ENCODE measurements at regions not wholly inside any gene's neighbourhood (a gene's known extent, or its start where the extent isn't known, plus 50 kb on each side); places are given as distances from the start of the nearest gene placed in this dataset.
"Not testable (repeated sequence)": the region's sequence is repeated elsewhere in the genome, so short reads cannot be mapped to it uniquely, and the experiment has no call there.

DNA sequence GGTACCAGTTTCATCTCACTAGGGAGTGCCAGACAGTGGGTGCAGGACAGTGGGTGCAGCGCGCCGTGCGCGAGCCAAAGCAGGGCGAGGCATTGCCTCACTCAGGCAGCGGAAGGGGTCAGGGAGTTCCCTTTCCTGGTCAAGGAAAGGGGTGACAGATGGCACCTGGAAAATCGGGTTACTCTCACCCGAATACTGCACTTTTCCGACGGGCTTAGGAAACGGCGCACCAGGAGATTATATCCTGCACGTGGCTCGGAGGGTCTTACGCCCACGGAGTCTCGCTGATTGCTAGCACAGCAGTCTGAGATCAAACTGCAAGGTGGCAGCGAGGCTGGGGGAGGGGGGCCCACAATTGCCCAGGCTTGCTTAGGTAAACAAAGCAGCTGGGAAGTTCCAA lies 152.0 kb upstream of the PCDH11X start:
- ATAC-seq (ENCODE audit: low FRiP score in 2 of 2); H3K4me1 ChIP-seq; H3K9me3 ChIP-seq; H3K4me3 ChIP-seq; H3K36me3 ChIP-seq; H3K27ac ChIP-seq; H3K27me3 ChIP-seq: not testable (repeated sequence)
- WGBS, 2 donors: 92 to 98% methylated on average over 8 to 19 of the region's 19 CpGs
- DNase-seq: peak in 1 of 2 donors; percentile 13

DNA sequence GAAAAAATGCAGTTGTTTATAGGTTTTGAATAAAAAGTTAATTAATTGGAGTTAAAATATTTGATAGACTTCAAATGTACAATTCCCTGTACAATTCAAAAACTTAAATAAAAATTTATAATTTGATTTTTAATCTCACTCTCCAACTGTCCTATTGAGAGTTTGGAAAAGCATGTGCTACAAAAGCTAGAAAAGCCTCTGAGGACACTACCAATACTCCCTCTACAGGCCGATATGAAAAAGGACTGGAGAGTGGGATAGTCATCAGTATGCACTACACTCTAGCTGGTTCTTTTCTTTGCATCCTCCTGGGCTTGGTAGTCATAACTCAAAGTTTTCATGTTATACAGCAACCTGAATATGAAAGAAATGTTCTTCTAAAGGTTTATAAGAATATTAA lies 139.9 kb upstream of the PCDH11X start:
- not testable (repeated sequence) for H3K36me3 ChIP-seq; ATAC-seq (ENCODE audit: low FRiP score in 2 of 2); H3K4me3 ChIP-seq; H3K9me3 ChIP-seq; H3K4me1 ChIP-seq; H3K27ac ChIP-seq; H3K27me3 ChIP-seq; DNase-seq
- WGBS, 2 donors: 0 to 8% methylated on average over 1 of the region's 1 CpG
